Hepatocyte (in vitro differentiated cells): ENCODE measurements at regions not wholly inside any gene's neighbourhood (a gene's known extent, or its start where the extent isn't known, plus 50 kb on each side); places are given as distances from the start of the nearest gene placed in this dataset.

Experiments used
- EZH2 ChIP-seq: fragments of 200-600 bp; sonication (generic); IDR thresholded peaks from 2 replicates; pipeline ENCODE4 v1.6.1; 2016; ENCODE audit warnings: antibody characterized with exemption, mild to moderate bottlenecking, borderline replicate concordance
- EZH2phosphoT487 ChIP-seq: fragments of 200-600 bp; sonication (generic); IDR thresholded peaks from one replicate; pipeline ENCODE4 v1.6.1; 2018; ENCODE audit warnings: antibody characterized with exemption, mild to moderate bottlenecking, low read depth, moderate library complexity; ENCODE audit not compliant: unreplicated experiment, severe bottlenecking
- TF ChIP-seq, protein P1 (sequence below): fragments of 200-600 bp; sonication (generic); IDR thresholded peaks from 2 replicates; pipeline ENCODE4 v1.5.1; 2016; ENCODE audit warnings: antibody characterized with exemption, mild to moderate bottlenecking; ENCODE audit not compliant: poor library complexity

DNA sequence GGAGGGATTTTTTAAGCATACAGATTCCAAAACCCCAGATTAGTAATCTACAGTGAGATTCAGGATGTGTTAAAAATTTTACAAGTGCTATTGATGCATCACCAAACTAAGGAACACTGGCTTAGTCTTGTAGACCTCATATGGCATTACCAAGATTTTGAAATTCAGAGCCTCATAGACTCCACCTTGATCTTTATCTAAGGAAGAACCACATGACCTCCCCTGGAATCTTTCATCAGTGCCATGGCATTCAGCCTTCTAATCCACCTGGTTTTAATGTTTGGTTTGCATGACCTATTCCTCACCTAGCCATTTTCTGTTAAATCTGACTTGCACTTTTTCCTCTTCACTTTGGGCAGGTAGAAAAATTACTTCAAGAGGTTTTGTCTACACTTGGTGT lies 171.6 kb downstream of the NKX6-1 start:
- TF ChIP-seq, protein P1, sequence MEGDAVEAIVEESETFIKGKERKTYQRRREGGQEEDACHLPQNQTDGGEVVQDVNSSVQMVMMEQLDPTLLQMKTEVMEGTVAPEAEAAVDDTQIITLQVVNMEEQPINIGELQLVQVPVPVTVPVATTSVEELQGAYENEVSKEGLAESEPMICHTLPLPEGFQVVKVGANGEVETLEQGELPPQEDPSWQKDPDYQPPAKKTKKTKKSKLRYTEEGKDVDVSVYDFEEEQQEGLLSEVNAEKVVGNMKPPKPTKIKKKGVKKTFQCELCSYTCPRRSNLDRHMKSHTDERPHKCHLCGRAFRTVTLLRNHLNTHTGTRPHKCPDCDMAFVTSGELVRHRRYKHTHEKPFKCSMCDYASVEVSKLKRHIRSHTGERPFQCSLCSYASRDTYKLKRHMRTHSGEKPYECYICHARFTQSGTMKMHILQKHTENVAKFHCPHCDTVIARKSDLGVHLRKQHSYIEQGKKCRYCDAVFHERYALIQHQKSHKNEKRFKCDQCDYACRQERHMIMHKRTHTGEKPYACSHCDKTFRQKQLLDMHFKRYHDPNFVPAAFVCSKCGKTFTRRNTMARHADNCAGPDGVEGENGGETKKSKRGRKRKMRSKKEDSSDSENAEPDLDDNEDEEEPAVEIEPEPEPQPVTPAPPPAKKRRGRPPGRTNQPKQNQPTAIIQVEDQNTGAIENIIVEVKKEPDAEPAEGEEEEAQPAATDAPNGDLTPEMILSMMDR: no peak
- TF ChIP-seq EZH2 (no peak), EZH2phosphoT487 (no peak)
